MM.1S (cell line): ENCODE measurements at regions not wholly inside any gene's neighbourhood (a gene's known extent, or its start where the extent isn't known, plus 50 kb on each side); places are given as distances from the start of the nearest gene placed in this dataset.

Experiments used
- EZH2phosphoT487 ChIP-seq: fragments of 300-600 bp; sonication (generic); IDR thresholded peaks from 2 replicates; pipeline ENCODE4 v1.6.1; 2018; ENCODE audit warnings: antibody characterized with exemption, low read length
- TF ChIP-seq, protein P1 (sequence below): fragments of 300-600 bp; sonication (generic); IDR thresholded peaks from 2 replicates; pipeline ENCODE4 v1.5.1; 2016; ENCODE audit warnings: antibody characterized with exemption, low read length, mixed read lengths

DNA sequence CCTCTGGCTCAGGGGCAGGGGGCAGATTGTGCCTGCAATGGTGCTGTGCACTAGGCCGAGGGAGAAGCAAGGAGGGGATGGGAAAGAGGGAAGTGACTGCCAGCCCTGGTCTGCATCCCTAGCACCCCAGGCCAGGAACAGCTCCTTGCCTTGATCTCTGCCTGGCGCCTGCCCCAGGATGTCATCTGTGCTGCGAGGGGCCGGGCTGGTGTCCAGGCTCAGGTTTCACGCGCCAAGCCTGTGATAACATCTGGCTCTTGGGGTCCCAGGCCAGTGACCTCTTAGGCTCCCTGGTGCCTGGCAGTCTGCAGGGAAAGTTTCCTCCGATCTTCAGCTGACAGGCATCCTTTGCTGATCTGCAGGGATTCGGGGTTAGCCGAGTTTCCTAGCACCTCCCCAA, 193.5 kb upstream of the GPR26 start:
- TF ChIP-seq, protein P1, sequence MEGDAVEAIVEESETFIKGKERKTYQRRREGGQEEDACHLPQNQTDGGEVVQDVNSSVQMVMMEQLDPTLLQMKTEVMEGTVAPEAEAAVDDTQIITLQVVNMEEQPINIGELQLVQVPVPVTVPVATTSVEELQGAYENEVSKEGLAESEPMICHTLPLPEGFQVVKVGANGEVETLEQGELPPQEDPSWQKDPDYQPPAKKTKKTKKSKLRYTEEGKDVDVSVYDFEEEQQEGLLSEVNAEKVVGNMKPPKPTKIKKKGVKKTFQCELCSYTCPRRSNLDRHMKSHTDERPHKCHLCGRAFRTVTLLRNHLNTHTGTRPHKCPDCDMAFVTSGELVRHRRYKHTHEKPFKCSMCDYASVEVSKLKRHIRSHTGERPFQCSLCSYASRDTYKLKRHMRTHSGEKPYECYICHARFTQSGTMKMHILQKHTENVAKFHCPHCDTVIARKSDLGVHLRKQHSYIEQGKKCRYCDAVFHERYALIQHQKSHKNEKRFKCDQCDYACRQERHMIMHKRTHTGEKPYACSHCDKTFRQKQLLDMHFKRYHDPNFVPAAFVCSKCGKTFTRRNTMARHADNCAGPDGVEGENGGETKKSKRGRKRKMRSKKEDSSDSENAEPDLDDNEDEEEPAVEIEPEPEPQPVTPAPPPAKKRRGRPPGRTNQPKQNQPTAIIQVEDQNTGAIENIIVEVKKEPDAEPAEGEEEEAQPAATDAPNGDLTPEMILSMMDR = no peak
- no peak for TF ChIP-seq EZH2phosphoT487
